Kidney (tissue), 13 donors: ENCODE measurements at regions not wholly inside any gene's neighbourhood (a gene's known extent, or its start where the extent isn't known, plus 50 kb on each side); places are given as distances from the start of the nearest gene placed in this dataset.
A peak's percentile ranks its signal among the peaks of the same experiment; 100 is the strongest.

Experiments
- DNase-seq, 5 donors: peaks; one replicate each; pipeline ENCODE4 v3.0.0-alpha.2; 2013 to 2020
- FAIRE-seq: peaks from 2 replicates; lab custom pipeline; 2012; peaks lifted over from hg19 to GRCh38; lab: Jason Lieb, UNC
- H3K27ac ChIP-seq, 2 donors: one replicate each; pipeline ENCODE4 v1.7.0; 2013; ENCODE audit warnings: low read depth in 2 of 2, low read length in 2 of 2, inconsistent platforms in 1 of 2
- H3K27me3 ChIP-seq: one replicate; pipeline ENCODE4 v1.7.1; 2013; ENCODE audit warnings: low read length, inconsistent platforms; ENCODE audit not compliant: control insufficient read depth, insufficient read depth
- H3K36me3 ChIP-seq, 3 donors: one replicate each; pipeline versions ENCODE4 v1.7.0 to v1.7.1; 2013; ENCODE audit warnings: low read length in 3 of 3, control low read depth in 1 of 3, inconsistent platforms in 1 of 3; ENCODE audit not compliant: insufficient read depth in 3 of 3, control insufficient read depth in 2 of 3
- H3K4me1 ChIP-seq, 3 donors: one replicate each; pipeline versions ENCODE4 v1.7.0 to v1.7.1; 2013; ENCODE audit warnings: low read length in 3 of 3, inconsistent platforms in 1 of 3, low read depth in 1 of 3; ENCODE audit not compliant: control insufficient read depth in 2 of 3, insufficient read depth in 2 of 3
- H3K4me3 ChIP-seq, 3 donors: one replicate each; pipeline versions ENCODE4 v1.7.0 to v1.8.1; 2013; ENCODE audit warnings: low read length in 3 of 3, control low read depth in 1 of 3, inconsistent platforms in 1 of 3
- H3K9ac ChIP-seq, 3 donors: one replicate each; pipeline versions ENCODE4 v1.7.0 to v1.7.1; 2013; ENCODE audit warnings: low read length in 3 of 3, control low read depth in 1 of 3, inconsistent platforms in 1 of 3
- H3K9me3 ChIP-seq, 3 donors: one replicate each; pipeline versions ENCODE4 v1.7.0 to v1.7.1; 2013; ENCODE audit warnings: low read length in 3 of 3, control low read depth in 1 of 3, inconsistent platforms in 1 of 3; ENCODE audit not compliant: control insufficient read depth in 2 of 3, insufficient read depth in 1 of 3
- CTCF ChIP-seq: IDR thresholded peaks from 3 replicates; pipeline ENCODE4 v1.5.1; 2012; ENCODE audit warnings: mild to moderate bottlenecking, moderate library complexity, borderline replicate concordance; ENCODE audit not compliant: insufficient read depth; ENCODE audit errors: extremely low read depth
- intact Hi-C: fragments of 100-400 bp; cut with DNase I; formaldehyde crosslinking; loops from one replicate; pipeline ENCODE4 v1.11.1; 2022
- donor health status: control.
- donor health status: control.
- donor health status: control.
- donor health status: control.
- donor health status: control.
- donor health status: DM: yes; HTN: yes; CAD: no.
- donor health status: Normal renal cell carcinoma (clear cell type).

GRCh38 chr1:174077749-174078490 is 55.8 kb upstream of the RC3H1 start:
- peak overlapping the region in 2 of 3 donors; percentile 21 to 30 for H3K4me3 ChIP-seq
- no peak for TF ChIP-seq CTCF
- no peak overlapping the region for H3K27ac ChIP-seq
- H3K9me3 ChIP-seq: no peaks in the 10 kb centered on the region
- peak in 1 of 5 donors; percentile 24 for DNase-seq
- intact Hi-C loops: no loop called here
- no peak for FAIRE-seq
- H3K27me3 ChIP-seq: no peaks in the 10 kb centered on the region
- H3K36me3 ChIP-seq: no peaks in the 10 kb centered on the region
- H3K4me1 ChIP-seq: no peaks in the 10 kb centered on the region
- no peak overlapping the region for H3K9ac ChIP-seq

- H3K9ac ChIP-seq: no peak overlapping the region
- DNase-seq: no peak
- no peak for FAIRE-seq
- intact Hi-C loops: no loop called here
- no peak for TF ChIP-seq CTCF
- H3K27ac ChIP-seq: no peak overlapping the region
- H3K9me3 ChIP-seq: no peaks in the 10 kb centered on the region
- H3K4me1 ChIP-seq: no peaks in the 10 kb centered on the region
- no peaks in the 10 kb centered on the region for H3K36me3 ChIP-seq
- H3K27me3 ChIP-seq: no peaks in the 10 kb centered on the region
- H3K4me3 ChIP-seq: no peak overlapping the region
Measured at GRCh38 chr1:174075245-174075692, 53.1 kb upstream of the RC3H1 start.

- Histone ChIP-seq H3K4me3 (no peak overlapping the region), H3K27me3 (no peaks in the 10 kb centered on the region), H3K27ac (no peak overlapping the region), H3K9ac (no peak overlapping the region), H3K4me1 (no peaks in the 10 kb centered on the region), H3K9me3 (no peaks in the 10 kb centered on the region), H3K36me3 (no peaks in the 10 kb centered on the region)
- TF ChIP-seq CTCF: peak; percentile 24
- intact Hi-C loops: no loop called here
- FAIRE-seq (peak; percentile 8), DNase-seq (peak in 1 of 5 donors; percentile 40)
Measured at GRCh38 chr1:174074757-174075156, 52.6 kb upstream of the RC3H1 start.
